DMS 273 (cell line): ENCODE measurements at regions not wholly inside any gene's neighbourhood (a gene's known extent, or its start where the extent isn't known, plus 50 kb on each side); places are given as distances from the start of the nearest gene placed in this dataset.
A peak's percentile ranks its signal among the peaks of the same experiment; 100 is the strongest.
"Not testable (repeated sequence)": the region's sequence is repeated elsewhere in the genome, so short reads cannot be mapped to it uniquely, and the experiment has no call there.

Source experiments
- DNase-seq: peaks from one replicate; lab custom pipeline; 2025; ENCODE audit not compliant: unreplicated experiment; lab: John Stamatoyannopoulos, UW

DNA sequence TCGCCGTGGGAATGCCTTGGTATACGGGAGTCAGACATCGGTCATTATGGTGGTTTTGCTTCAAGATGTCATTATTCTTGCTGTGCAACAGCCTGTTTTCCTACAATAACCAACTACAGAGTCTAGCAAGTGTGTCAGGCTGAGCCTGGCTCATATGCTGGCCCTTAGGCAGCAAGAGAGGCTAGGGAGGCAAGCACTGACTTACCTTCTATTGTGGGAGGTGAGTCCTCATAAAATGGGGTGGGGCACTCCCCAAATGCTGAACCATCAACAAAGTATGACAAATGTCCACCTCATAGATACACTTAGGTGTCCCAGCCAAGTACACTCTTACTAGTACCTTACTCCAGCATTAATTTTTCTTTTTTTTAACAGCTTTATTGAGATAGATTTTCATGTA lies 77.0 kb upstream of the ATL2 start:
- no peak for DNase-seq

DNA sequence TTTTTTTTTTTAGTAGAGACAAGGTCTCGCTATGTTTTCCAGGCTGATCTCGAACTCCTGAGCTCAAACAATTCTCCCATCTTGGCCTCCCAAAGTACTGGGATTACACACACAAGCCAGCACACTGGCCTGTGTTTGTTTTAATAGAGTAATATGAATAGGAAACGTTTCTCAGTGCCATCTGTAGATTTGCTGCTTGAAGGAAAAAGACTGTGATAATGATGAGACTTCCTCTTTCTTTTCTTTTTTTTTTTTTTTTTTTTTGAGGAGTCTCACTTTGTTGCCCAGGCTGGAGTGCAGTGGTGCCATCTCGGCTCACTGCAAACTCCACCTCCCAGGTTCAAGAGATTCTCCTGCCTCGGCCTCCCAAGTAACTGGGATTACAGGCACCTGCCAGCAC lies 74.7 kb upstream of the ATL2 start:
- DNase-seq = not testable (repeated sequence)

DNA sequence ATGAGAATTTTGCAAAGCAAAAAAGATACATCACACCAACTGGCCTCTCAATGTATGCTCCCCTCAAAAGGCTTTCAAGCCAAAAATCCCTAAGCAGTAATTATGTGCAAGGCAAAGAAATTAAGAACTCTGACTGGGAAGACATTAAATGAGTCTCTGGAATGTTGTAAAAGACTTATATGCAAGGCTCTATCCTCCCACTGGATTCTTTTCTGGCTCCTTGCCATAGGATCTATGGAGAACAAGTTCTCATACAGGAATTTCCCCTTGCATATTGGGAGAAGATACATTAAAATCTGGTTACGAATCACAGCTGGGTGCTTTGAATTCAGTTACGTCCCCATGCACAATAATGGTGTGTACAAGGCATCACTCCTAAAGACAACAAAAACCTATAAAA lies 73.4 kb upstream of the ATL2 start:
- DNase-seq = peak; percentile 17

DNA sequence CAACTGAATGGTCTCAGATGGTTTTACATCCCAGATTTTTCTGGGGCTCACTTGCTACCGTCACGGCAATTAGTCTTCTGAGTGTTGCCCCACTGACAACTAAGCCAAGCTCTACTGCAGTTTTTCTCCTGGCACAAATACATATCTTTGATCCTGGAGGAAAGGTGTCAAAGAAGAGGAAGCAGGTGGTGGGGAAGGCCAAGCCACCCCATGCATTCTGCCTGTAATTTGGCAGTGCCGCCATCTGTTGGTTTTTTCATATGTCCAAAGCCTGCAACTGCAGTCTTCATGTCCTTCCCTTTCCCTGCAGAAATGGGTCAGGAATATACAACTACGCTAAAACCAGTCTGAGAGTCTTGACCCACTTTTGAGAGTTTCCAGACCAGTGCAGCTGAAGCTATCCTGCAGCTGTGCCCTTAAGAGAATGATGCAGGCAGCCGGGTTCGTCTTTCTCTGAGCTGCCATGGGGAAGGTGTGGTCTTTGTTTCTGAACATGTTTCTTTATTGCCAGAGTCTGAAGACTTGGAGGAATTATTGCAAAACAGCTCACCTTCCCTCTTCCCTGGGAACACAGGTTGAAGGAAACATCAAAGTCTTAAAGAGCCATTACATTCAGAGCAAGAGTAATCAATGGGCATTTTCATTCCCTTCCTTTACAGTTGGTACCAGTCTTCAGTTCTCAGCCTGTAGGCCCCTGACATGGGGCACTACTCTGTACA lies 71.8 kb upstream of the ATL2 start:
- peak; percentile 30 for DNase-seq

DNA sequence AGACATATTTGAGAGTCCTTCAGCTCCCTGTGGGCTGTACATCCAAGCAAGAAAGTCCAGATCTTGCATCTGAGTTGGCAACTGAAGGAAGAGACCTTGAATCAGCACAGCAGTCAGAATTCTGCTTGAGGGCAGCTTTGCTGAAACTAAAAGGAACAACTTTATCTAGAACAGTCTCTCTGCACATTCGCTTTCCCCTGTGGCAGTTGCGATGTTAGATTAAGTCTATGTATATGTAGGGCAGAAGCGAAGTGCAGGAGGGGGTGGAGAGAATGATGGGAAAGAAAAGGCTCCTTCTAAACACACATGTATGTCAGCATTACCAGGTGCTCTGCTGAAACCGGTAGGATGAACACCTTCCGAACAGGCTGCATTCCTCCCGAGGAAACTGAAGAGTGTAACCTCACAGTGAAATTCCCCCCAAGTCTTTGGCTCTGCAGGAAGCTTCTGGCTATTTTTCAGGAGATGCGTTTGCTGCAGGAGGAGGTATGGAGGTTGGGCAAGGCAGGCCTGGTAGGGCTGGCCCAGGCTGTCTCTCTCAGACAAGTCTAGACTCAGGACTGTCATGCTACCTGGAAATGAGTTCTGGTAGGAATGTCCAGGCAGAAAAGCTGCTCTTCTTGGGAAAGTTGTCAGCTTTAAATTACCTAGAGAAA lies 70.0 kb upstream of the ATL2 start:
- no peak for DNase-seq

DNA sequence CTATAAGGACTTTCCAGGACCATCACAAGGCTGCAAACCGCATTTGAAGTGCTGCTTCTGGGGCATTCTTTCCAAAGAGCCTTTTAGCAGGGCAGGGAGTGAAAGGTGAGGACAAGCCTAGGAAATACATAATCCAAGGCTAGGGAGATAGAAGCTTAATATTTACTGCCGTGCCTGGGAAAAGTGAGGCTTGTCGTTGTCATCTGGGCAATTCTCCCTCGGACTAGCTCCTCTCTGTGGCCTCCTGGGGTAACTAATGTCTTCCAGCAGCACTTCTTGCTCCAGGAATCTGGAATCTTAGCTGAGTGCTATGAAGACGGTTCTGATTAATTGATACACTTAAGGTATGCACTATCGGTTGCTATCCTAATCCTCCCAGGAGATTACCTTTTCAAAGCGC lies 69.3 kb upstream of the ATL2 start:
- DNase-seq = peak; percentile 32

DNA sequence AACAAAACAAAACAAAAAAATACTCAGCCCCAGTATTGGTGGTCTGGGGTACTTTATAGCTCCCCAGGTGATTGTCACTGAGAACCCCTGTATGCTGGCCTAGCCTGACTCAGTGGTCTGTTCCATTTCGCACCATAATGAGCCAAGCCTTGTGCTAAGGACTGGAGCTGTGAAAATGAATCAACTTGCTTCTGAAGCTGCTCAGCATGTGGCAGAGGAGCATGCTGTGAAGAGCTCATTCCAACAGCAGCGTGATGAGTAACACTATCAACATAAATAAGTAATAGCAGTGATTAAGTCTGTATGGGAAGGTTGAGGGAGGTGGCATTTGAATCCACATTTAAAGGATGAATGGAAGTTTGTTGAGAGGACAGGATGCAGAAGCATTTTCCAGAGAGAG lies 67.2 kb upstream of the ATL2 start:
- peak; percentile 28 for DNase-seq

DNA sequence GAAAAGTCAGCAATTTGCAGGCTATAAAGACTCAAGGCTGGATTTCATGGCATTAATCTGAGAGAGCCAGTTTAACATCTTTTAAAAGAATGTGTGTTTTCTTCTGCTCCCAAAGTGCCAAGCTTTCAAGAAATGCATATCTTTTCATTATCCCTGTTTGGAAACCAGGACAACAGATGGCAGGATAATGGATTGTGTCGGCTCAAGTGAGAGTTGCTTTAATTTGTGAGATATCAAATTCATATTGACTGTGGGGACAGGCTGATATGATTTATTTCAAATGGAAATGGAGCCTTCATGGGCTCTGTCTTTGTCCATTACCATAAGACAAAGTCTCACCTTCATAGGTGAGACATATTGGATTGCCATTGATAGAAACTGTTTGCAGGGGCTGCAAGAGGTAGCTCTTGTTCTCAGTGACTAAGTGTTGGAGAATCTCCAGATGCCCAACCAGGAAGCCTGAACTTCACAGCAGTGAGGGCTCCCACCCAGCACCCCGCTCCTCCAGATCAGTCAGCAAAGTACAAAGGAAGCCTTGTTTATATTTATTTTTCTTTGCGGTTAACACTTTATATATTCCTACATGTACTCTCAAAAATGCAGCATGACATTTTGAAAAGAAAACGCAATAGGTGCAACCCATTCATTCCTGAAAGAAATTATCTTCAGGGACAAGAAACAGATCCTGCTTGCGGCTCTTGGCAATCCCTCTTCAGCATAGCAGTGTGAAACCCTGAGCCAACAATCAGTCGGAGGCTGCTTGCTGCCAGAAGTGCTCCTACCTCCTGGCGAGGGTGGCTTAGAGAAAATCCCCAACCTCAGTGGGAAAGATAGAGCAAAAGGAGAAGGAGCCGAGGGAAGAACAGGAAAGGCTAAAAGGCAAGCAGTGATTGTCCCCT lies 65.8 kb upstream of the ATL2 start:
- DNase-seq = peak; percentile 67

DNA sequence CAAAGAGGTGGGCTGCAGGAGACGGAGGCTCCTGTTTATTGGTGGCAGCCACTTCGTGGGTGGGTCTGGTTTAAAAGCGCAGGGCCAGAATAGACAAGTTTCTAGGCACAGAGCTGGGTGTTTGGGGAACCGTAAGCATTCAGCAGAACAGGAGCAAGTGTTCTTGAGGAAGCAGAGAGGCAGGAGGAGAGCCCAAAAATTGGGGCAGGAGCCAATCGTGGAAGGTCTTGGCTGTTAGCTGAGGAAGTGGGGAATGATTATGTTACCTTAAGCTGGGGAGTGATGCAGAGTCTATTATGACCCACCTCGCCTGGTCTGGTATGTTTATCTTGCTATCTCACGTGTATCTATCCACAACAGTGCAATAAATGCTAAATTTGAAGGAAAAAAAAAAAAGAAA lies 64.3 kb upstream of the ATL2 start:
- DNase-seq = no peak

DNA sequence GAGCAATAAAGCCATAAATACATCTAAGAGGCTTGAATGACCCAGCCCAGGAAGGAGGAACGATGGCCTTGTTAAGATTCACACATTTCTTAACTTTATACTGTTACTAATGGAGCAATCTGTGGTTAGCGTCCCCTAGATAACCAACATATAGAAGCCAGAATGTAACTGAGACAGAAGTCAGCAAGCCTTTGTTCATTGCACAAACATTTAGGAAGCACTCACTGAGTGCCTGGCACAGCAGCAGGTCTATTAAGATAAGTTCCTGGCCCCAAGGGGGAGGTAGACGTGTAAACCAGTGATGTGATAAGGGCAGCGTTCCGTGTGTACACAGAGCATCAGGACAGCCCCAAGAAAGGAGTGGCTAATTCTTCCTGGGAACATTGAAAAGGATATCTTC lies 63.6 kb upstream of the ATL2 start:
- peak; percentile 45 for DNase-seq

DNA sequence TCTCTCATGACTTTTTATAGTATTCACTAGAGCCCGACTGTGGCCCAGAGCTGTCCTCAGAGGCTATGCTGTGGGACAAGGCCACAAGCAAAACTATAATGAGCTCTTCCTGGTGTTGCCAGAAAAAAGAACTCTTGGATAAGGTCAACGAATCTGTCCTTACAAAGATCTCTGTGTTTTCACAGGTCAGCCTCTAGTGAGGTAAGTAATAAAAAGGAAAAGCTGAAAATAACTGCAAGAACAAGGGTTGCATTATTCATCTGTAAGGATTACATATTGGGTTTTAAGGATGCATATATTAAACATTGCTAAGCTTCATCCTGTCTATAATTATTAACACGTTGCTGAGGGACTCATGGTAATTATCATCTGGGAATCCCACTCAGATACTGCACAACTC lies 62.8 kb upstream of the ATL2 start:
- no peak for DNase-seq

DNA sequence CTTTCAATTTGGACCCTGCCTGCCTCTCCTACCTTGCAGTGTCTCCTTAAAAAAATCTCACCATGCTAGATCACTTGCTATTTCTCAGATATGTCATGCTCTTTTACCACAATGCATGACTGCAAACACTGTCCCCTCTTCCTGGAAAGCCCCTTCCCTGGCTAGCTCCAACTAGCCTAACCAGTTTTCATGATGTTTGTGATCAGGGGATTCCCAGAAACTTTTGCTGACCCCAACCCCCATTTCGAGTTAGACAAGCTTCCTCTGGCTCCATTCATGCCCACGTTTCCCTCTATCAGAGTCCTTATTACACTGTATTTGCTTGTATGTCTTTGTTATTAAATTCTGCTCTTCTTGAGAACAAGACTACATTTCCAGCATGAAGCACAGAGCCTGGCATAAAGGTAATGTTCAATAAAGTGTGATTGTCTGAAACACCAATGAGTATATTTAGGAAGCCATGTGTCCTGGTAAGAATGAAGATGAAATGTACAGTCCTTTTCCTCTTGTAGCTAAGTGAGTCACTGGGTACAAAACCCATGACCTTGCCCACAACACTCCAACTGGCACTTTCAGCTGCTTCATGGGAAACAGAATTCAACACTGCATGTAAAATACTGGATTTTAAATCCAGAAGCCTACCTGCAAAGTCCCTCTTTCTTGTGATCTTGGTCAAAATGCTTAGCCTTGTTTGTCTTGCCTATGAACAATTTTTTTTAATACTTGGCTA lies 62.0 kb upstream of the ATL2 start:
- DNase-seq = no peak

DNA sequence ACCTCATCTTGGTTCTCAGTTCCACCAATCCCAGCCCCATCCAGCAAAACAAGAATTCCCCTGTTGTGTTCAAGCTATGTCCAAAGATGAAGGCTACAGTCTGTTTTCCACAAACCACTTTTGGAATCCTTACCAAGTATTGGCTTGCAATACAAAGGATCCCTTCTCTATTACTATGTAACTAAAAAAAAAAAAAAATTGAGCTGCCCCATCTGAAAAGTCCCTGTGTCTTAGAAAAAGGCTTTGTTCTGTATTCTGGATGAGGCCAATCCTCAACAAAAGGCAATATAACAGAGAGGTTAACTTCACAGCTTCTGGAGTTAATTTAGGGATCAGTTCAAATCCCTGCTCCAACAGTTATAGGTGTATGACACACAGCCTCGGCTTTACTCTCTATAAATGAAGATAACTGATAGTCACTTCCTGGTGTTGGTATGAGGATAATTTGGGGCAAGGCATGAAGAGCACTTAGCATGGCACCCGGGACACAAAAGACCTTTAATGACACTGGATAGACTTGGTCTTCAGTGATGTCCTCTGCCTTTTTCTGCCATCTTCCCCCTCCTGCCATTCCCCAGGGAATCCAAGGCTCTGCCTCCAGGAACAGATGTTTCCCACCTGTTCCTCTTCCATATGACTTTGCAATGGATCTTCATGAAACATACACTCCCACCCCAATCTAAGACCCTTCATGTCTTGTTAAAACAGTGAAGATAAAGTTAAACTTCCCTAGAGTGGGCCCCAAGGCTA lies 61.2 kb upstream of the ATL2 start:
- DNase-seq = peak; percentile 19

DNA sequence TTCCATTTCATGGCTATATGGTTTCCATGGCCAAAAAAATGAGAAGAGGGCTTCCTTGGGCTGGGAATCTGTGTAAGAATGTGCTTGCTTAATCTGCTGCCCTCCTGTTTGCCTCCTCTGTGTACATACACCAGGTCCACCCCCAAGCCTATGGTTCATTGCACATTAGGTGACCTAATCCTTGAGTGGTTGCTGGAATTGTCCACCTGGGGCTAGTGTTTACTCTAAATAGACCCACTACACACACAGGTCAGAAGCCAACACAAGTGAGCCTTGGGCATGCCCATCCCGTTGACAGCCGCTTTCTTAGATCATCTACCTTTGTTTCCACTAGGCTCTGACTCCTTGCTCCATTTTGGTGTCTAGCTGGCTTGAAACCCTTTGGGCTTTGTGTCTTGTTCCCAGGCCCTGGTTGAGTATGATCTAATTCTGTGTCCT lies 59.2 kb upstream of the ATL2 start:
- DNase-seq = no peak

DNA sequence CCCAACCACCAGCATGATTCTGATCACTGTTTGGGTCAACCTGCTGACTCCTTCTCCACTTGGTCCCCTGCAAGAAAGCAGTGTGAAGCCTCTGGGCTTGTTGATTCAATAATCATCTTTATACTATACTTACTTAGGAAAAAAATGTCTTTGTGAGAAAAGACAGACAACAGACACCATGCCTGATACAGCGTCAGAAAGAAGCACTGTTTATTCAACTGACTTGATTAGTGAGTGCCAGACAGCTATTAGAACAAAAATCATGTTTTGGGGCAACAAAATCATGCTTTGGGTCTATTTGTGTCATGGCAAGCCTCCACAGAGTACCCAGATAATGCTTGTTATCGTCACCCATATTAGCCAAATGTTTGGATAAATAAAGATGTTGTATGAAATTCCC lies 58.7 kb upstream of the ATL2 start:
- DNase-seq = no peak

DNA sequence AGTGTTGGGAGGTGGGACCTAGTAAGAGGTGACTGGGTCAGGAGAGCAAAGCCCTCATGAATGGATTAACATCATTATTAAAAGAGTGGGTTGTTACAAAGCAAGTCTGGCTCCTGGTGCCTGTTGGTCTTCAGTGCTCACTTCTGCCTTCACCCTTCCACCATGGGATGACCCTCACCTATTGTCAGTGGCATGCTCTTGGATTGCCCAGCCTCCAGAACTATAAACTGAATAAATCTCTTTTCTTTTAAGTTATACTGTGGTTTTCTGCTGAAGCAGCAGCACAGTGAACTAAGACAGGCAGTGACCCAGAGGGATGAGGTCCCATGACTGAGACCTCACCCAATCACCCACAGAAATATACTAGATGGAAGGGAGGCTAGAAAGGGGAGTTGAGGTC lies 57.5 kb upstream of the ATL2 start:
- DNase-seq = no peak

DNA sequence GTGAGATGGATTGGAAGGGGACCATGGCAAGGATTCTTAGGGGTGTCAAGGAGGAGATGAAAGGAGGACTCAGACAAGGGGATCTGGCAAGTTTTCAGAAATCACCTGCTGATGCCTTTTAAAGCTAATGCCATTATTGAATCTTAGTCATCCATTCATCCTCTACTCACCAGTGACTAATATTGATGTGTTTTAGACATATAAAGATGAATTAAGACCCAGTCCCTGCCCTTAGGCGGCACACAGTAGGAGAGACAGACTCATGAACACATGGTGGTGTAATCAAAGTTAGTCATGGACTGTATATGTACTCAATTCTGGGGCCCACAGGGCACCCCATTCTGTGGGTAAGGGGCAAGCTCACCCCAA lies 56.5 kb upstream of the ATL2 start:
- DNase-seq = no peak

DNA sequence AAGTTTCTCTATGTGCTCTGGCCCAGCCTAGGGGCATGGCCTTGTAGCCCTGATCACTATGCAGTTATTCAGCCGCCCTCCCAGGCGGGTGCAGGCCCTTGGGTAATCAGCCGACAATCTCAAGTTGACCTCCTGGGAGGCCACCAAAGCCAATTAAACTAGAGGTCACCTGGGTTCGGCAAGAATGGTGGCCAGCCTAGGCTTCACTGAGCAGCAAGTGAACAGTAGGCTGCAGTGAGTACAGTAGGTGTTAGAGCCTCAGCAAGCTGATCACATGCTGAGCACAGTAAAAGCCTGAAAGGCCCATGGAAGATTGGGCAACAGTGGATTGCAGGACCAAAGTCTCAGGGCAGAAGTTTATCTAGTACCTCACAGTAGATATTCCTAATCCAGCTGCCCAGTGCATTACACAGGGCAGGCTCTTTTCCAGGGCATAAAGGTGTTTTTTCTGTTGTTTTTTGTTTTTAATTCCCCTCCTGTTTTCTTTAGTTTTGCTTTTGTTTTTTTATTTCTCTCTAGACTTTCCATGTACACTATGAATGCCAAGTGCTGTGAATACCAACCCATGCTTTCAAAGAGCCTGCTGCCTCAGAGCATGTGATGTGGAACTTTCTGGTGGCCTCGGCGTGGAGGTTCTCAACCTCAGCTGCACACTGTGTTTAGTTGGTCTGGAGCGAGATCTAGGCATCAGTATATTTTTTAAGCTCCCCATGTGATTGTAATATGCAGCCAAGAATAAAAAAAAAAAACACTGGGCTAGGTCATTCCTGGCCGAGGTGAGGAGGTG lies 55.9 kb upstream of the ATL2 start:
- DNase-seq = no peak

DNA sequence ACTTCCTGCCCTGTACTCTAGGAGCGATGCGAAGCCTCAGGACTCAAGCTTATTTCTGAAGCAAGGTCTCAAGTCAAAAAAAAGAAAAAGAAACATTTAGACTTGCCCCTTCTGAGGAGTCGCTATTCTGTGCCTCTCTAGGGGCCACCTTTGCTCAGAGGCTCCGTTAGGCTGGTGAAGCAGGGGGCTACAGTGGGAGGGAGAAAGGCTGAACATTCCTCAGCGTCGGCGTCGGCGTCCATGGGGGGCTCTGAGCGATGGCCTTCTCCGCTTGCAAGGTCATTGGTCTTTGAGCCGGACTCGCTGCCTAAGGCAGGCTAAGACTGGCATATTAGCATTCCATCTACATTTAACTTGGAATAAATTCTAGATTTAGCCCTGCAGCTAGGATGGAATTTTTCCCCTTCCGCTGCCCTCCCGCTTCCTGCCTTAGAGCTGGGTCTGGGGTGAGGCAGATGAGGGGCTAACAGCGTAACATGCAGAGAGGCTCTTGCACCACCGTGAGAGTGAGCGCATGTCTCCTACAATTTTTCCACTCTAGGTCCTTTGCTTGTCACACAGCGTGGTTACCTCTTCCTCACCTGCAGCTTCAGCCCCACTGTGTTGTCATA lies 53.6 kb upstream of the ATL2 start:
- DNase-seq = no peak
